Breast epithelium (tissue), 3 donors: ENCODE measurements at regions not wholly inside any gene's neighbourhood (a gene's known extent, or its start where the extent isn't known, plus 50 kb on each side); places are given as distances from the start of the nearest gene placed in this dataset.

Source experiments
- CTCF ChIP-seq, 3 donors: fragments of 450-650 bp; IDR thresholded peaks; one replicate each; pipeline ENCODE4 v1.5.1; 2016 to 2017; ENCODE audit warnings: antibody characterized with exemption in 3 of 3, mild to moderate bottlenecking in 3 of 3, moderate library complexity in 3 of 3
- POLR2A ChIP-seq: fragments of 450-650 bp; IDR thresholded peaks from one replicate; pipeline ENCODE4 v1.6.1; 2016; ENCODE audit warnings: antibody characterized with exemption, mild to moderate bottlenecking, moderate library complexity

GRCh38 chr11:81960443-81960842 is 773.2 kb downstream of the FAM181B start:
- no peak for TF ChIP-seq CTCF (IDR thresholded peaks at IDR 0.05)
- no peak for TF ChIP-seq POLR2A
